ENCODE measurements at regions not wholly inside any gene's neighbourhood (a gene's known extent, or its start where the extent isn't known, plus 50 kb on each side); places are given as distances from the start of the nearest gene placed in this dataset.

GRCh38 chrX:121310820-121311219, 263.4 kb downstream of the GLUD2 start:
- Histone ChIP-seq H3K9ac (ENCODE audit: insufficient read depth, low read length, poor library complexity, severe bottlenecking) (no peak overlapping the region), H3K36me3 (replicated peaks in 1 of 2; ENCODE audit: control insufficient read depth in 1 of 2, insufficient read depth in 2 of 2, low read length in 2 of 2) (no peaks in the 10 kb centered on the region), H2AFZ (ENCODE audit: insufficient read depth, low read depth, low read length, poor library complexity, severe bottlenecking) (no peak overlapping the region), H3K79me2 (ENCODE audit: insufficient read depth, low read length) (no peaks in the 10 kb centered on the region), H3K27ac (ENCODE audit: low read depth in 1 of 2, low read length in 2 of 2) (no peak overlapping the region), H4K20me1 (ENCODE audit: insufficient read depth, low read length) (no peaks in the 10 kb centered on the region), H3K9me3 (replicated peaks in 1 of 2; ENCODE audit: control insufficient read depth in 1 of 2, insufficient read depth in 1 of 2, low read length in 2 of 2) (no peaks in the 10 kb centered on the region), H3K4me3 (replicated peaks in 1 of 3; ENCODE audit: low read depth in 2 of 3, low read length in 3 of 3) (no peak overlapping the region), H3K27me3 (ENCODE audit: control insufficient read depth in 2 of 2, insufficient read depth in 2 of 2, low read length in 2 of 2) (no peaks in the 10 kb centered on the region), H3K4me1 (ENCODE audit: control insufficient read depth in 1 of 2, insufficient read depth in 2 of 2, low read length in 2 of 2) (no peaks in the 10 kb centered on the region), H3K4me2 (replicated peaks; ENCODE audit: extremely low read depth, low read length, poor library complexity, severe bottlenecking) (no peak overlapping the region)
- no peaks in the 10 kb centered on the region for H3K4me1 Mint-ChIP-seq
- intact Hi-C loops (cut with micrococcal nuclease): no loop called here
- no peaks in the 10 kb centered on the region for H3K9me3 Mint-ChIP-seq
- H3K4me3 Mint-ChIP-seq: no peak overlapping the region
- H3K27ac Mint-ChIP-seq: no peak overlapping the region
- H3K36me3 Mint-ChIP-seq: no peaks in the 10 kb centered on the region
- WGBS (ENCODE audit: insufficient coverage): no CpG with 5 or more reads among the region's 2 CpGs
- no peak for DNase-seq
- peaks cover 0 to 3% (median 2%) of the 10 kb centered on the region in 3 donors for H3K27me3 Mint-ChIP-seq (ENCODE audit: low read depth in 3 of 3)
- no peak for TF ChIP-seq CTCF (IDR thresholded peaks at IDR 0.05)

- DNase-seq: no peak
- Histone ChIP-seq H3K9me3 (replicated peaks in 1 of 2; ENCODE audit: control insufficient read depth in 1 of 2, insufficient read depth in 1 of 2, low read length in 2 of 2) (no peaks in the 10 kb centered on the region), H2AFZ (ENCODE audit: insufficient read depth, low read depth, low read length, poor library complexity, severe bottlenecking) (no peak overlapping the region), H3K9ac (ENCODE audit: insufficient read depth, low read length, poor library complexity, severe bottlenecking) (no peak overlapping the region), H3K4me2 (replicated peaks; ENCODE audit: extremely low read depth, low read length, poor library complexity, severe bottlenecking) (no peak overlapping the region), H3K4me1 (ENCODE audit: control insufficient read depth in 1 of 2, insufficient read depth in 2 of 2, low read length in 2 of 2) (no peaks in the 10 kb centered on the region), H3K36me3 (replicated peaks in 1 of 2; ENCODE audit: control insufficient read depth in 1 of 2, insufficient read depth in 2 of 2, low read length in 2 of 2) (no peaks in the 10 kb centered on the region), H4K20me1 (ENCODE audit: insufficient read depth, low read length) (no peaks in the 10 kb centered on the region), H3K27ac (ENCODE audit: low read depth in 1 of 2, low read length in 2 of 2) (no peak overlapping the region), H3K27me3 (ENCODE audit: control insufficient read depth in 2 of 2, insufficient read depth in 2 of 2, low read length in 2 of 2) (no peaks in the 10 kb centered on the region), H3K4me3 (replicated peaks in 1 of 3; ENCODE audit: low read depth in 2 of 3, low read length in 3 of 3) (no peak overlapping the region), H3K79me2 (ENCODE audit: insufficient read depth, low read length) (no peaks in the 10 kb centered on the region)
- H3K4me3 Mint-ChIP-seq: no peak overlapping the region
- no peaks in the 10 kb centered on the region for H3K36me3 Mint-ChIP-seq
- H3K27me3 Mint-ChIP-seq (ENCODE audit: low read depth in 3 of 3): peaks cover 0 to 3% (median 0%) of the 10 kb centered on the region in 3 donors
- H3K27ac Mint-ChIP-seq: no peak overlapping the region
- no peaks in the 10 kb centered on the region for H3K4me1 Mint-ChIP-seq
- intact Hi-C loops (cut with micrococcal nuclease): no loop called here
- TF ChIP-seq CTCF (IDR thresholded peaks at IDR 0.05): no peak
- no peaks in the 10 kb centered on the region for H3K9me3 Mint-ChIP-seq
- no CpG with 5 or more reads among the region's 1 CpG for WGBS (ENCODE audit: insufficient coverage)
Observed at GRCh38 chrX:121320441-121320840, 273.0 kb downstream of the GLUD2 start.

All from CD14-positive monocyte (primary cell).